ENCODE measurements at regions not wholly inside any gene's neighbourhood (a gene's known extent, or its start where the extent isn't known, plus 50 kb on each side); places are given as distances from the start of the nearest gene placed in this dataset.

DNA sequence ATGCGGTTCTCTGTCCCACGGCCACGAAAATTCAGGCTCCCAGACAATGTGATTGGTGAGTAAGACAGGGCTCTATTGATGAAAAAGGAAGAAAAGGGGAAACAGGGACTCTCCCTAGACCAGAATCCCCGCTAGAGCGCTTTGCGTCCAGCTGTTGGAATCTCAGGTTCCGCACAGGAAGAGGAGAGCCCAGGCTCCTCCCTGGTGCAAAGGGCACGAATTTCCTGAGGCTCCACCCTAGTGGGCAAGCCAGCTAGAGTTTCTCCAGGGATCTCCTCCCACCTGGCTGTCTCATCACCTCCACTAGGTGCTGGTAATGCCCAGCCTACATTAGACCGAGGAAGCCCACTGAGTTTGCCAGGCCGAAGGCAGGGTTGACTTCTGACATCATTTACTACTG, 135.9 kb upstream of the SOX4 start:
- TF ChIP-seq, protein P1, sequence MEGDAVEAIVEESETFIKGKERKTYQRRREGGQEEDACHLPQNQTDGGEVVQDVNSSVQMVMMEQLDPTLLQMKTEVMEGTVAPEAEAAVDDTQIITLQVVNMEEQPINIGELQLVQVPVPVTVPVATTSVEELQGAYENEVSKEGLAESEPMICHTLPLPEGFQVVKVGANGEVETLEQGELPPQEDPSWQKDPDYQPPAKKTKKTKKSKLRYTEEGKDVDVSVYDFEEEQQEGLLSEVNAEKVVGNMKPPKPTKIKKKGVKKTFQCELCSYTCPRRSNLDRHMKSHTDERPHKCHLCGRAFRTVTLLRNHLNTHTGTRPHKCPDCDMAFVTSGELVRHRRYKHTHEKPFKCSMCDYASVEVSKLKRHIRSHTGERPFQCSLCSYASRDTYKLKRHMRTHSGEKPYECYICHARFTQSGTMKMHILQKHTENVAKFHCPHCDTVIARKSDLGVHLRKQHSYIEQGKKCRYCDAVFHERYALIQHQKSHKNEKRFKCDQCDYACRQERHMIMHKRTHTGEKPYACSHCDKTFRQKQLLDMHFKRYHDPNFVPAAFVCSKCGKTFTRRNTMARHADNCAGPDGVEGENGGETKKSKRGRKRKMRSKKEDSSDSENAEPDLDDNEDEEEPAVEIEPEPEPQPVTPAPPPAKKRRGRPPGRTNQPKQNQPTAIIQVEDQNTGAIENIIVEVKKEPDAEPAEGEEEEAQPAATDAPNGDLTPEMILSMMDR (IDR thresholded peaks at IDR 0.05), result no peak
- TF ChIP-seq POLR2AphosphoS5 (IDR thresholded peaks at IDR 0.05), result no peak
